ENCODE measurements at regions not wholly inside any gene's neighbourhood (a gene's known extent, or its start where the extent isn't known, plus 50 kb on each side); places are given as distances from the start of the nearest gene placed in this dataset.

DNA sequence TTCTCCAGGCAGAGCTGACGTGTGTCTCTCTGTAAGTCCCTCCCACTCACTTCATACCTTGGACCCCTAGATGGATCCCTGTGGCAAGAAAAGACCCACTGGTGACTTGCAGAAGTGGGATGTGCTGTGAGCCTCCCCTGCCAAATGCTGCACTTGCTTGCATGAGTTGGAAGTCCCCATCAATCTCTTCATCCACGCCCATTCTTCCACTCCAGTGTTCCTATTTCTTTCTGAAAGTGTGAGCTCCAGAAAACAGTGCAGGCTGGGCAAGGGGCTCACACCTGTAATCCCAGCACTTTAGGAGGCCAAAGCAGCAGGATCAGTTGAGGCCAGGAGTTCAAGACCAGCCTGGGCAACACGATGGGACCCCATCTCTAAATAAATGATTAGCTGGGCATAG is 254.1 kb upstream of the IRF2BP2 start:
- DNase-seq (ENCODE audit: low spot score) (no peak), ATAC-seq (ENCODE audit: low FRiP score) (no peak)
- TF ChIP-seq, protein P1, sequence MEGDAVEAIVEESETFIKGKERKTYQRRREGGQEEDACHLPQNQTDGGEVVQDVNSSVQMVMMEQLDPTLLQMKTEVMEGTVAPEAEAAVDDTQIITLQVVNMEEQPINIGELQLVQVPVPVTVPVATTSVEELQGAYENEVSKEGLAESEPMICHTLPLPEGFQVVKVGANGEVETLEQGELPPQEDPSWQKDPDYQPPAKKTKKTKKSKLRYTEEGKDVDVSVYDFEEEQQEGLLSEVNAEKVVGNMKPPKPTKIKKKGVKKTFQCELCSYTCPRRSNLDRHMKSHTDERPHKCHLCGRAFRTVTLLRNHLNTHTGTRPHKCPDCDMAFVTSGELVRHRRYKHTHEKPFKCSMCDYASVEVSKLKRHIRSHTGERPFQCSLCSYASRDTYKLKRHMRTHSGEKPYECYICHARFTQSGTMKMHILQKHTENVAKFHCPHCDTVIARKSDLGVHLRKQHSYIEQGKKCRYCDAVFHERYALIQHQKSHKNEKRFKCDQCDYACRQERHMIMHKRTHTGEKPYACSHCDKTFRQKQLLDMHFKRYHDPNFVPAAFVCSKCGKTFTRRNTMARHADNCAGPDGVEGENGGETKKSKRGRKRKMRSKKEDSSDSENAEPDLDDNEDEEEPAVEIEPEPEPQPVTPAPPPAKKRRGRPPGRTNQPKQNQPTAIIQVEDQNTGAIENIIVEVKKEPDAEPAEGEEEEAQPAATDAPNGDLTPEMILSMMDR (IDR thresholded peaks at IDR 0.05) = no peak

DNA sequence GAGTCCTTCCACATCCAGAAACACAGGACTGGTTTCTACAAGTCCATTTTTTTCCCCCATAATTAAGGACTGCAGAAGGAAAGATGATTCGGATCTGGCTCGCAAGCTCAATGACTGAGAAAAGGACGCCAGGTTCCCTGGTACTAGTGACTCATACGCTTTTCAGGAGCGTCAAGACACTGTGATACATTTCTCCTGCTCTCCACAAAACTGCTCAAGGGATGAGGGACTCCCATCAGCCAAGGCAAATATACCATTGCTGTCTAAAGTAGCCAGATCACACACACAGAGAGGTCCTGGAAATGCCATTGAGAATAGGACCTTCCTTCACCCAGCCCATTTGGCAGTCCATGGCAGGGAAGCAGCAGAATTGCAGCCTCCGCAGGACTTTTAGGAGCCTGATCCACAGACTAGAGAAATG is 253.6 kb upstream of the IRF2BP2 start:
- TF ChIP-seq, protein P1 (IDR thresholded peaks at IDR 0.05) = no peak
- peak; percentile 26 for ATAC-seq (ENCODE audit: low FRiP score)

GRCh38 chr1:234862944-234863515 is 253.1 kb upstream of the IRF2BP2 start:
- DNase-seq (ENCODE audit: low spot score) (no peak), ATAC-seq (ENCODE audit: low FRiP score) (peak; percentile 48)
- TF ChIP-seq, protein P1 (IDR thresholded peaks at IDR 0.05) = no peak

More for the DNA sequence above, 253.6 kb upstream of the IRF2BP2 start:
- no peak for DNase-seq (ENCODE audit: low spot score)

DNA sequence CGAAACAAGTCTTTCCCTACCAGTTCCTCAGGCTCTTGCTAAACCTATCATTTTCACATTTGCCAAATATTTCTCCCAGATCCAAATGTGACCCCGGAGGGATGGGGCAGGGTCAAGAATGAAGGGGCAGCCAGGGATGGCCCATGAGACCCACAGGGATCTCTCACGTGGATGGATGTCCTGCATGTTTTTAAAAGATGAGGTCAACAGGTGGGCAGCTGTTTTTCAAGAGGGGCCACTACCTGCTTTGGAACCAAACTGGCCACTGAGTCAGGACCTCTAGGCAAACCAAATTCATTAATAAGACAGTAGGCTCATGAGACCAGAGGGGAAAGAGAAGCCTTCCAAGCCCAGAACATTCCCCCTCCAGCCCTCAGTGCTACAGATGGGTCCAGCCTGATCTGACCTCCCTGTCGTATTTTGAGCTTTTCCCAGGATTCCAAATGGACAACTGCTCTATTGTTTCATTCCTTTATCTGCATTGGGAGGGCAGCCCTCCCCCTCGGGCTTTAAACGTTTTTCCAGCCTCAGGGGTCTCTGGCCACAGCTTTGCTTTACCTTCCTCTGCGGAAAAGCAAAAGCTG is 252.5 kb upstream of the IRF2BP2 start:
- no peak for DNase-seq (ENCODE audit: low spot score)
- TF ChIP-seq, protein P1 (IDR thresholded peaks at IDR 0.05) = no peak
- ATAC-seq (ENCODE audit: low FRiP score) = no peak

GRCh38 chr1:234861761-234862160 is 251.8 kb upstream of the IRF2BP2 start:
- ATAC-seq (ENCODE audit: low FRiP score) = no peak
- TF ChIP-seq, protein P1 (IDR thresholded peaks at IDR 0.05) = no peak

GRCh38 chr1:234861024-234861620 is 251.1 kb upstream of the IRF2BP2 start:
- TF ChIP-seq, protein P1 (IDR thresholded peaks at IDR 0.05) = no peak
- no peak for DNase-seq (ENCODE audit: low spot score)
- no peak for ATAC-seq (ENCODE audit: low FRiP score)

More at GRCh38 chr1:234861761-234862160, 251.8 kb upstream of the IRF2BP2 start:
- DNase-seq (ENCODE audit: low spot score) = no peak

DNA sequence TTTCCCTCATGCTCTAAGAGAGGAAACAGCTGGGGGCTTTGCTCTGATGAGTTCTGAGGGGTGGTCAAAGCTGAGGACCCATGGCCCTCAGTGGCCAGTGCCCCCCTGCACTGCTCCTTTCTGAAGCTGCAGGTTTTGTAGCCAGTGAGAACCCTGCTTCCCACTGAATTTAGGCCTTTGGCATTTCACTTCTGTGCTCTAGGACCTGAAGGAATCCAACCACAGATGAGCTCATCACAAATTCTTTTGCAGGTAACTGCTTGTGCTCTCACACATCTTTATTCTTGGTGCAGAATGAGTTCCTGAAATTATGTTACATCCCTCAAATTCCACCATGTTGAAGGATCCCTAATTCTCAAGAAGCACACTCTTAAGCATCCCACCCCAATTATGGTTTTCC is 248.7 kb upstream of the IRF2BP2 start:
- TF ChIP-seq, protein P1 (IDR thresholded peaks at IDR 0.05) = no peak
- ATAC-seq (ENCODE audit: low FRiP score) (no peak), DNase-seq (ENCODE audit: low spot score) (no peak)
